HL-60 (cell line): ENCODE measurements at regions not wholly inside any gene's neighbourhood (a gene's known extent, or its start where the extent isn't known, plus 50 kb on each side); places are given as distances from the start of the nearest gene placed in this dataset.

Source experiments
- DNase-seq, 2 experiments: peaks; one replicate each; pipeline ENCODE4 v3.0.0-alpha.2; 2010 to 2020; ENCODE audit warnings: low read depth in 1 of 2, low spot score in 1 of 2
- H3K27ac ChIP-seq: fragments of 250-450 bp; sonication (Bioruptor Pico); replicated peaks from 2 replicates; pipeline ENCODE4 v1.5.1; 2020; ENCODE audit warnings: mild to moderate bottlenecking, moderate library complexity
- H3K27me3 ChIP-seq: fragments of 250-450 bp; sonication (Bioruptor Pico); 2 replicates; pipeline ENCODE4 v1.5.1; 2021; ENCODE audit warnings: mild to moderate bottlenecking, moderate library complexity; ENCODE audit not compliant: insufficient read depth, poor library complexity, severe bottlenecking
- H3K4me3 ChIP-seq: replicated peaks from 2 replicates; pipeline ENCODE4 v1.5.1; 2011; ENCODE audit warnings: mild to moderate bottlenecking, control low read depth, low read length; ENCODE audit not compliant: insufficient read depth
- GABPA ChIP-seq: IDR thresholded peaks from 2 replicates; pipeline ENCODE4 v1.6.1; 2012; ENCODE audit warnings: low read depth
- POLR2AphosphoS5 ChIP-seq: IDR thresholded peaks from 2 replicates; pipeline ENCODE4 v1.6.1; 2012; ENCODE audit warnings: low read depth
- SPI1 ChIP-seq: IDR thresholded peaks from 2 replicates; pipeline ENCODE4 v1.6.1; 2012; ENCODE audit warnings: low read depth, mild to moderate bottlenecking, borderline replicate concordance
- TF ChIP-seq, protein P1 (sequence below): IDR thresholded peaks from 2 replicates; pipeline ENCODE4 v1.6.1; 2012; ENCODE audit warnings: low read depth; ENCODE audit not compliant: insufficient replicate concordance
- TF ChIP-seq, protein P2 (sequence below): IDR thresholded peaks from one replicate; pipeline ENCODE4 v1.5.1; 2011; ENCODE audit warnings: low read length, control low read depth, inconsistent platforms; ENCODE audit not compliant: insufficient read depth

DNA sequence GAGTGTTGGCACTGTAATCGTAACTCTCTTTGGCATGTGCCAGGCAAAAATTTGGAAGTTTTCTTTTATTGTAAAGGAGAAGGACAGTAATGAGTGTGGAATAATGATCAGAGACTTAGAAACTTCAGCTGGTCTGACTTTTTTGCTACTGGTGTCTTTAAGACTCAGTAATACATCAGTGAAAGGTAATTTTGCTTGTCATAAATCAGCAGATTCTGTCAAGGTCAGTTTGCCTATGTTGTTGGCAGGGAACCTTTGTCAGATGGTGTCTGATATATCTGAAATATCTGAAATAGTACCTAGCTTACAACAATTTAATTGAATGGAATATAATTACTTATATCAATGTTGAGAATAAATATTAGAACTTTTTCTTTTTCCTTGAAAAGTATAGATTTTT lies 516.9 kb downstream of the LRFN5 start:
- H3K4me3 ChIP-seq, result no peak overlapping the region
- H3K27me3 ChIP-seq, result no peaks in the 10 kb centered on the region
- no peak for TF ChIP-seq SPI1
- no peak for TF ChIP-seq GABPA
- no peak for TF ChIP-seq POLR2AphosphoS5
- TF ChIP-seq, protein P1, sequence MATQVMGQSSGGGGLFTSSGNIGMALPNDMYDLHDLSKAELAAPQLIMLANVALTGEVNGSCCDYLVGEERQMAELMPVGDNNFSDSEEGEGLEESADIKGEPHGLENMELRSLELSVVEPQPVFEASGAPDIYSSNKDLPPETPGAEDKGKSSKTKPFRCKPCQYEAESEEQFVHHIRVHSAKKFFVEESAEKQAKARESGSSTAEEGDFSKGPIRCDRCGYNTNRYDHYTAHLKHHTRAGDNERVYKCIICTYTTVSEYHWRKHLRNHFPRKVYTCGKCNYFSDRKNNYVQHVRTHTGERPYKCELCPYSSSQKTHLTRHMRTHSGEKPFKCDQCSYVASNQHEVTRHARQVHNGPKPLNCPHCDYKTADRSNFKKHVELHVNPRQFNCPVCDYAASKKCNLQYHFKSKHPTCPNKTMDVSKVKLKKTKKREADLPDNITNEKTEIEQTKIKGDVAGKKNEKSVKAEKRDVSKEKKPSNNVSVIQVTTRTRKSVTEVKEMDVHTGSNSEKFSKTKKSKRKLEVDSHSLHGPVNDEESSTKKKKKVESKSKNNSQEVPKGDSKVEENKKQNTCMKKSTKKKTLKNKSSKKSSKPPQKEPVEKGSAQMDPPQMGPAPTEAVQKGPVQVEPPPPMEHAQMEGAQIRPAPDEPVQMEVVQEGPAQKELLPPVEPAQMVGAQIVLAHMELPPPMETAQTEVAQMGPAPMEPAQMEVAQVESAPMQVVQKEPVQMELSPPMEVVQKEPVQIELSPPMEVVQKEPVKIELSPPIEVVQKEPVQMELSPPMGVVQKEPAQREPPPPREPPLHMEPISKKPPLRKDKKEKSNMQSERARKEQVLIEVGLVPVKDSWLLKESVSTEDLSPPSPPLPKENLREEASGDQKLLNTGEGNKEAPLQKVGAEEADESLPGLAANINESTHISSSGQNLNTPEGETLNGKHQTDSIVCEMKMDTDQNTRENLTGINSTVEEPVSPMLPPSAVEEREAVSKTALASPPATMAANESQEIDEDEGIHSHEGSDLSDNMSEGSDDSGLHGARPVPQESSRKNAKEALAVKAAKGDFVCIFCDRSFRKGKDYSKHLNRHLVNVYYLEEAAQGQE, result no peak
- TF ChIP-seq, protein P2, sequence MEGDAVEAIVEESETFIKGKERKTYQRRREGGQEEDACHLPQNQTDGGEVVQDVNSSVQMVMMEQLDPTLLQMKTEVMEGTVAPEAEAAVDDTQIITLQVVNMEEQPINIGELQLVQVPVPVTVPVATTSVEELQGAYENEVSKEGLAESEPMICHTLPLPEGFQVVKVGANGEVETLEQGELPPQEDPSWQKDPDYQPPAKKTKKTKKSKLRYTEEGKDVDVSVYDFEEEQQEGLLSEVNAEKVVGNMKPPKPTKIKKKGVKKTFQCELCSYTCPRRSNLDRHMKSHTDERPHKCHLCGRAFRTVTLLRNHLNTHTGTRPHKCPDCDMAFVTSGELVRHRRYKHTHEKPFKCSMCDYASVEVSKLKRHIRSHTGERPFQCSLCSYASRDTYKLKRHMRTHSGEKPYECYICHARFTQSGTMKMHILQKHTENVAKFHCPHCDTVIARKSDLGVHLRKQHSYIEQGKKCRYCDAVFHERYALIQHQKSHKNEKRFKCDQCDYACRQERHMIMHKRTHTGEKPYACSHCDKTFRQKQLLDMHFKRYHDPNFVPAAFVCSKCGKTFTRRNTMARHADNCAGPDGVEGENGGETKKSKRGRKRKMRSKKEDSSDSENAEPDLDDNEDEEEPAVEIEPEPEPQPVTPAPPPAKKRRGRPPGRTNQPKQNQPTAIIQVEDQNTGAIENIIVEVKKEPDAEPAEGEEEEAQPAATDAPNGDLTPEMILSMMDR, result no peak
- no peak for DNase-seq
- H3K27ac ChIP-seq, result no peak overlapping the region

DNA sequence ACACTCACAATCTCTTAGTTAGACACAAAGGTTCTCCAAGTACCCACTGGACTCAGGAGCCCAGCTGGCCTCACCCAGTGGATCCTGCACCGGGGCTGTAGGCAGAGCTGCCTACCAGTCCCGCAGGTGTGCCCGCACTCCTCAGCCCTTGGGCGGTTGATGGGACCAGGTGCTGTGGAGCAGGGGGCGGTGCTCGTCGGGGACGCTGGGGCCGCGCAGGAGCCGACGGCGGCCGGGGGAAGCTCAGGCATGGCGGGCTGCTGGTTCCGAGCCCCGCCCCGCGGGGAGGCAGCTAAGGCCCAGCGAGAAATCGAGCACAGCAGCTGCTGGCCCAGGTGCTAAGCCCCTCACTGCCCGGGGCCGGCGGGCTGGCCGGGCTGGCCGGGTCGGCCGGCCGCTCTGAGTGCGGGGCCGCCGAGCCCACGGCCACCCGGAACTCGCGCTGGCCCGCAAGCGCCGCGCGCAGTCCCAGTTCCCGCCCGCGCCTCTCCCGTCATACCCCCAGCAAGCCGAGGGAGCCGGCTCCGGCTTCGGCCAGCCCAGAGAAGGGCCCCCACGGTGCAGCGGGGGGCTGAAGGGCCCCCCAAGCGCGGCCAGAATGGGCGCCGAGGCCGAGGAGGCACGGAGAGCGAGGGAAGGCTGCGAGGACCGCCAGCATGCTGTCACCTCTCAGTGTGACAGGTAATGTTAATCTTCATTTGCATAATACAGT lies 506.8 kb downstream of the LRFN5 start:
- H3K4me3 ChIP-seq, result no peak overlapping the region

DNA sequence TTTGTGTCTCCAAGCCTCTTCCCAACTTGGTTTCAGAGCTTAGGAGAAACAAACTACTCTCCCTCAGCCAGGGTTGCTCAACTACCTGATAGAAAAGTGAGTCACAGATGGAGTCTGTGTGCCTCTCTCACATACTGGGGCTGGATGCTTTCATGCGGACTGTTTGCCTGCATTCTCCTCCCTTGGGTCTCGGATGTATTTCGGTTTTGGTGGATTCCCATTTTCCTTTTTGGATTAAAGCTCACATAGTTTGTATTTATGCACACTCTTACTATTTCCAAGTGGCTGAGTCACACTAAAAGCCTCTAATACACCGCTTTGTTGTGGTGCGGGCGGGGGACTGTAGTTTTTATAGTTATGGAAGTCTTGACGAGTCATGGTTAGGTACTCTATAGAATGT lies 505.4 kb downstream of the LRFN5 start:
- Histone ChIP-seq H3K4me3 (no peak overlapping the region), H3K27ac (no peak overlapping the region), H3K27me3 (no peaks in the 10 kb centered on the region)
- no peak for DNase-seq
- no peak for TF ChIP-seq GABPA
- no peak for TF ChIP-seq SPI1
- no peak for TF ChIP-seq POLR2AphosphoS5
- TF ChIP-seq, protein P2, result no peak

More for the DNA sequence above, 506.8 kb downstream of the LRFN5 start:
- DNase-seq, result no peak
- TF ChIP-seq GABPA (no peak), POLR2AphosphoS5 (no peak), SPI1 (no peak)
- TF ChIP-seq, protein P1, result no peak
- TF ChIP-seq, protein P2, result no peak
- no peak overlapping the region for H3K27ac ChIP-seq
- H3K27me3 ChIP-seq, result no peaks in the 10 kb centered on the region

DNA sequence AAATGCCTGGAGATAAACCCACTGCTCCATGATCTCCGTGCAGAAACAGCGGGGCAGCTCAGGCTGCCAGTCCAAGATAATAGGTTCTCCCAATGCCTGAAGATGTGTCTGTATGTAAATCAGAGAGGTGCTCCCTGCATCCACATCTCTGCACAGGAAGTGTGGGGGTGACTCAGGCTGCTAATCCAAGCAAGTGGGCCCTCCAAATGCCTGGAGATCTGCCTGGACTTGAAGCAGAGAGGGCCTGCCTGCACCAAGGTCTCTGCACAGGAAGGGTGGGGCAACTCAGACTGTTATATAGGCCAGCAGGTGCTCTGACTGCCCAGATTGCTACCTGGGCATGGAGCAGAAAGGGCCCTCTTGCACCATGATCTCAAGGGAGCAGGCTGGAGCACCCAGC lies 504.7 kb downstream of the LRFN5 start:
- TF ChIP-seq GABPA (no peak), SPI1 (no peak), POLR2AphosphoS5 (no peak)
- TF ChIP-seq, protein P2, result no peak
- TF ChIP-seq, protein P1, result no peak
- H3K27ac ChIP-seq, result no peak overlapping the region
- no peaks in the 10 kb centered on the region for H3K27me3 ChIP-seq
- no peak overlapping the region for H3K4me3 ChIP-seq
- no peak for DNase-seq
